Upper lobe of left lung (tissue), 4 donors: ENCODE measurements at regions not wholly inside any gene's neighbourhood (a gene's known extent, or its start where the extent isn't known, plus 50 kb on each side); places are given as distances from the start of the nearest gene placed in this dataset.
"Not testable (repeated sequence)": the region's sequence is repeated elsewhere in the genome, so short reads cannot be mapped to it uniquely, and the experiment has no call there.

Source experiments
- POLR2A ChIP-seq, 4 donors: fragments of 450-650 bp; IDR thresholded peaks; one replicate each; pipeline ENCODE4 v1.5.1; 2016 to 2017; ENCODE audit warnings: antibody characterized with exemption in 4 of 4, mild to moderate bottlenecking in 2 of 4
- POLR2AphosphoS5 ChIP-seq, 2 donors: sonication (generic); formaldehyde crosslinking; IDR thresholded peaks; one replicate each; pipeline ENCODE4 v1.5.1; 2017; ENCODE audit warnings: antibody characterized with exemption in 2 of 2
- TF ChIP-seq, protein P1 (sequence below), 6 experiments: fragments of 450-650 bp in 4 of 6; fragments of 200-600 bp in 2 of 6; sonication (generic) in 2 of 6; IDR thresholded peaks; one replicate each; pipeline ENCODE4 v1.5.1; 2016 to 2019; ENCODE audit warnings: antibody characterized with exemption in 6 of 6

DNA sequence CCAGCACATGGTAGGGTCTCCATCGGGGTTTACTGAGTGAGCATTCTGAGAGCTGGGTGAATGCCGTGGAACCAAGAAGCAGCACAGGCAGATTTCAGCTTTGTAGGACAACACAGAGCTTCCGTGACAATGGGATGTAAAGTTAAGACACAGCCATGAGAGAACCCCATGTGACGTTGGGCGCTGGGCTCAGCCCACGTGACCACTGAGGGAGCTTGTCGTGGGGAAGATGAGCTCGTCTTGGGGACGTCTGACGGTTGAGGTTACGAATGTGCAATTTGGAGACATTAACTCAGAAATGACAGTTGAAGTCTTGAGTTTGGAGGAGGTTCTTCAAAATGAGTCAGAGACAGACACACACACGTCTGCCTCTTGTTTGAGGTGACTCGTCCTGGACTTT lies 51.5 kb upstream of the MUC20 start:
- not testable (repeated sequence) for TF ChIP-seq POLR2A, POLR2AphosphoS5 (IDR thresholded peaks at IDR 0.05)
- TF ChIP-seq, protein P1, sequence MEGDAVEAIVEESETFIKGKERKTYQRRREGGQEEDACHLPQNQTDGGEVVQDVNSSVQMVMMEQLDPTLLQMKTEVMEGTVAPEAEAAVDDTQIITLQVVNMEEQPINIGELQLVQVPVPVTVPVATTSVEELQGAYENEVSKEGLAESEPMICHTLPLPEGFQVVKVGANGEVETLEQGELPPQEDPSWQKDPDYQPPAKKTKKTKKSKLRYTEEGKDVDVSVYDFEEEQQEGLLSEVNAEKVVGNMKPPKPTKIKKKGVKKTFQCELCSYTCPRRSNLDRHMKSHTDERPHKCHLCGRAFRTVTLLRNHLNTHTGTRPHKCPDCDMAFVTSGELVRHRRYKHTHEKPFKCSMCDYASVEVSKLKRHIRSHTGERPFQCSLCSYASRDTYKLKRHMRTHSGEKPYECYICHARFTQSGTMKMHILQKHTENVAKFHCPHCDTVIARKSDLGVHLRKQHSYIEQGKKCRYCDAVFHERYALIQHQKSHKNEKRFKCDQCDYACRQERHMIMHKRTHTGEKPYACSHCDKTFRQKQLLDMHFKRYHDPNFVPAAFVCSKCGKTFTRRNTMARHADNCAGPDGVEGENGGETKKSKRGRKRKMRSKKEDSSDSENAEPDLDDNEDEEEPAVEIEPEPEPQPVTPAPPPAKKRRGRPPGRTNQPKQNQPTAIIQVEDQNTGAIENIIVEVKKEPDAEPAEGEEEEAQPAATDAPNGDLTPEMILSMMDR (IDR thresholded peaks at IDR 0.05): not testable (repeated sequence)
